Myocyte (in vitro differentiated cells): ENCODE measurements at regions not wholly inside any gene's neighbourhood (a gene's known extent, or its start where the extent isn't known, plus 50 kb on each side); places are given as distances from the start of the nearest gene placed in this dataset.
"Not testable (repeated sequence)": the region's sequence is repeated elsewhere in the genome, so short reads cannot be mapped to it uniquely, and the experiment has no call there.

ENCODE experiments used
- DNase-seq: peaks from one replicate; pipeline ENCODE4 v3.0.0-alpha.2; 2012; ENCODE audit warnings: low read depth

DNA sequence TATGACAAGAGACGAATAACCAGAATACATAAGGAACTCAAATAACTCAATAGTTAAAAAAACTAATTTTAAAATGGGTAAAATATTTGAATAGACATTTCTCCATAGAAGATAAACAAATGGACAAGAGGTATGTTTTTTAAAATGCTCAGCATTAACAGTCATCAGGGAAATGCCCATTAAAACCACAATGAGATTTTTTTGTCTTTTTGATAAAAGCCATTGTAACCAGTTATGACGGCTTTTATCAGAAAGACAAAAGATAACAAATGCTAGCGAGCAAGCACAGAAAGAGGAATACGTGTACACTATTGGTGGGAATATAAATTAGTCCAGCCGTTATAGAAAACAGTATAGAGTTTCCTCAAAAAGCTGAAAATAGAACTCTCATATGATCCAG lies 388.2 kb upstream of the INTU start:
- no peak for DNase-seq

DNA sequence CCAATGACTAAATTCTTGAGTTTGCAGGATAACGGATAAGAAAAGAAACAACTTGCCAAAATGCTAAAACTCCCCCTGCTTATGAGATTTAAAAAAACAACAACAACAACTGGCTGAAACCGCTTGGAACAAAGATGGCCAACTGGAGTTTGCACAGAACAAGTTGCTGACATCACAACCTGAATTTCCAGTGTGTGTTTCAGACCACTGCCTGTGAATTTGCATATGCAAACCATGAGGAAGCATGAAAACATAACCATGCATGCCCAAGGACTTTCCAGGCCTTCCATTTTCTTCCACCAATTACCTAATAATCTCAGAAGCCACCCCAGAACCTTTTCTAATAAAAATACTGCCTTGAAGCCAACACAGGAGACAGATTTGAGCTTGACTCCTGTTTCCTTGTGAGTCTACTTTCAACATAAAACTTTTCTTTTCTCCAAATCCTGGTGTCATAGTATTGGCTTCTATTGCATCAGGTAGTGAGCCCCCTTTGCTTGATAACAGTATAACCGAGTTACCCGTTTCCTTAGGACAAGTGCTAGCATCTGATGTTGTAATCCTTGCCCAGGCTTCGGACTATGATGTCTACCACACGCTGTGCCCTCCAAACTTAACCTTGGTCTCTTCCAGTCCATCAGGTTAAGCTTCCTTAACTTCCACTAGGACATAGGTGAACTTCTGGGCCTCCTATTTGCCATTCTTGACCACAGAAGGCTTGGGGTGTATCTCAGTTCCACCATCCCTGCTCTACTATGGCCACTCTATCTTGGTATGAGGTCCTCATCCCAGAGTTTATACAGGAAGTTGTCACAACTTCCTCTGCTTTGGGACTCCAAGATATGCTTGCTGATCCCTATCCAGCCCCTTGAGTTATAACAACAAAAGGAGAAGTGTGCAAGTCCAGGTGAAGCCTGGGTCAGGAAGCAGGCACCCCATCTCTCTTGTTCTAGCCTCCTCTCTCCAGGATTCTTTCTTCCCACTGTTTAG lies 385.5 kb upstream of the INTU start:
- DNase-seq: no peak

DNA sequence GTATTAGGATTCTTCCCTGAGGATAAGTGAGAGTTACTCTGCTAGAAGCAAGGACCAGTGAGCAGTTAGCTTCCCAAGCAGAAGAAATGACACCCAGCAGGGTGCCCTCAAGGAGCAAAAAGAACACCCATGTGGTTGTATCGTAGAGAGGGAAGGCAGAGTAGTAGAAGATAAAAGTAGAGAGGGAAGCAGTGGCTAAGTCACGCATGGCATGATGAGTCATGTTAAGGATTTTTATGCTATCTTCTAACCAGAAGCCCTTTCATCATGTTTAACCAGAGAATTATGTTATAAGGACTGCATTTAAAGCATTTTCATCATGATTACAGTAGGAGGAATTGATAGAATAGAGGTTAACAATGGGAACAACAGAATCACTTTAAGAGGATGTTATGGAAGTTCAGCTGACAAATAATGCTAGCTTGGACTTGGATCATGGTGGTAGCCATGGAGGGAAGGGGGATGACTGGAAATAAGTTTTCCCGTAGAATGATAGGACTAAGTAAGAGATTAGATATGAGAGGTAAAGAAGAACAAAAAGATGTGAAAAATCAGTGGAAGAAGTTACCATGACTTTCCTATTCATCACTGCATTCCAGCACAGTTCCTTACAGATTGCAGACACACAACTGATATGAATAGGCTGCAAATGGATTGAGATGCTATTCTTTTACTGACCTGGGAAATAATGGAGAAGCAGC lies 383.5 kb upstream of the INTU start:
- peak; percentile 21 for DNase-seq

DNA sequence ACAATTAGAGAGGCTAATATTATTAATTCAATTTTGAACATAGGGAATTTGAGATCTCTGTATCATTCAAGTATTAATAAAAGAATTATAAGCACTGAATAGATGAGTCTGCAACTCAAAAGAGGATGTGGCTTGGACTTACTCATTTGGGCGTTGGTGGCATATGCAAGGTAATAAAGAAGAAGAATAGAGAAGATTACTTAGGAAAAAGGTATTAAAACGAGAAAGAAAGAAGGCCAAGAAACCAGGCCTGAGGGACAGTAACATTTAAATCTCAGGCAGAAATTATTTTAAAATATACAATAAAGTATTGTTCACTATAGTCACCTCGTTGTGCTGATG lies 383.0 kb upstream of the INTU start:
- DNase-seq: no peak

DNA sequence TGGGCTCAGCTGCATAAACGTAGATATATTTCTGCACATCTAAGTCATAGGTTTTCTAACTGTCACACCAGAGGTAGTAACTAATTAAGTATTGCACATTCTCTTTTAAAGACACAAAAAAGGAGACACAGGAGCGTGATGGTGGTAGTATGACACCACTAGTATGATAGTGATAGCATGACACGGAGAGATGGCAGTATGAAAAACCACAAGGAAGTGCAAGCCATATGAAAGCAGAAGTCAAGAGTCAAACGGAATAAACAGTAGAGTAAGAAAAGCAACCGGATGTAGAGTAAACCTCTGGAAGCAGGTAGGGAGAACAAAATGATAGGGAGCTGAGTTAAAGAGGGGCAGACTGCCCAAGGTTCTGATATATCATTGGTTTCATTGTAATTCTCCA lies 382.2 kb upstream of the INTU start:
- DNase-seq: no peak

DNA sequence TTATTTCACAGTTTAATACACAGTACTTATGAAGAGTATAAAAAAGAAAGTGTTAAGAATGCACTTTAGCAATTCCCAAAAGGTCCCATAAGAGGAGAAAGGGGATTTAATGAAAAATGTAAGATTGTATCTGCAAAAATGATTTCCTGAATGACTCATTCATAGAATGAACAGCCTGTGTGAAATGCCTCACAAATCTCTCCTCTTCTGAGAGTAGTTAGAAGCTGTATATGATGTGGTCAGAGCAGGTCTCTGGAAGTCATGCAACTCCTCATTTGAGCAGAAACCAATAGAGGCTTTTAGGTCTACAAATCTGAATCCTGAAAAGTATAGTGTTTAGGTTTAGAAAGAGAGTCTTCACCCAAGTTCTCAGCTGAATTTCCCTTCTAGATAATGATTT lies 381.3 kb upstream of the INTU start:
- peak; percentile 31 for DNase-seq

DNA sequence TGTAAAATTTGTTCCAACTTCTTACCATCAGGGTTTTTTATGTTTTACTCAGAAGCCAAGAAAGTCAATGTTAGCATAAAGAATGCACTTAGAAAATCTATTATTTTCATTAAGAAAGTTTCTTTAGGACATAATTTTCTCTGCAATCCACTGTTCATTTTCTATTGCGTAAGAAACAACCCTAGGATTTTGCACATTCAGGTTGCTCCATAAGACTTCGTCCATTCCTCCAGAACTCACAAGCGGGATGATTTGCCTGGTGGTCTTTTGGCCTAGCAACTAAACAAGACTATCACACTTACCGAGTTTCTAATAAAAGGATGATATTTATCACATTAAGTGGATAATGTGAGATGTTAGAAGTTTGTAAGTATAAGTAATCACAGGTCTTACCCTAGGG lies 376.3 kb upstream of the INTU start:
- no peak for DNase-seq

DNA sequence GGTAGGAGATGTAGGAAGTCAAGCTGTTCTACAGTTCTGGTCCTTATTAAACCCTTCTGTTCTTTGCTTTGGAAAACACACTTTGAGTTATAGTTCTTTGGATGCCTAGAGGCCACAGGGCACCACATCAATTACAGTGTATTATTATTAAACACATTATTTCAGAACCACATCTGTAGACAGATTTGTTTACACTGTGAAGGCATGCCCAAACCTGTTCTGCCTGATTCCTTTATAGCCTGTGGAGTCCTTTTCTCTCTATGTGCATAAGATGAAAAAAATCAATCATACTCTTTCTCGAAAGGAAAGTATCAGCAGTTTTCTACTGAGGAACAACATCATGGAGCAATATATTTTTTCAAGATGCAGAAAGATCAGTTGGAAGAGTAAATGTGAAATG lies 371.3 kb upstream of the INTU start:
- DNase-seq: peak; percentile 13

DNA sequence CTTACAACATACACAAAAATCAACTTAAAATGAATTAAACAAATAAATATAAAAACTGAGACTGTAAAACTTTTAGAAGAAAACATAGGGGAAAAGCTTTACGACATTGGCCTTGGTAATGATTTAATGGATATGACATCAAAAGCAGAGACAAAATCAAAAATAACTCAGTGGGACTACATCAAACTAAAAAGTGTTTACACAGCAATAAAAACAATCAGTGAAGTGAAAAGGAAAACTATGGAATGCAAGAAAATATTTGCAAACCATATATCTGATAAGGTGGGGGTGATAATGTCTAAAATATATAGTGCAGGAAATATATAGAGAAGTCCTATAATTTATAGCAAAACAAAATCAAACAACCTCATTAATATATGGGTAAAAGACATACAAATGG lies 364.4 kb upstream of the INTU start:
- DNase-seq: no peak

DNA sequence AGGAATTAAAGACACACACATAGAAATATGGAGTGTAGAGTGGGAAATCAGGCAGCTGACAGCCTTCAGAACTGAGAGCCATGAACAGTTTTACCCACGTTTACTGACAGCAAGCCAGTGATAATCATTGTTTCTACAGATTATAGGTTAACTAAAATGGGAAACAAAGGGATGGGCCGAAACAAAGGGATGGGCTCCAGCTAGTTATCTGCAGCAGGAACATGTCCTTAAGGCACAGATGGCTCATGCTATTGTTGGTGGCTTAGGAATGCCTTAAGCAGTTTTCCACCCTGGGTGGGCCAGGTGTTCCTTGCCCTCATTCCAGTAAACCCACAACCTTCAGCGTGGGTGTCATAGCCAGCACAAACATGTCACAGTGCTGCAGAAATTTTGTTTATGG lies 355.7 kb upstream of the INTU start:
- not testable (repeated sequence) for DNase-seq

DNA sequence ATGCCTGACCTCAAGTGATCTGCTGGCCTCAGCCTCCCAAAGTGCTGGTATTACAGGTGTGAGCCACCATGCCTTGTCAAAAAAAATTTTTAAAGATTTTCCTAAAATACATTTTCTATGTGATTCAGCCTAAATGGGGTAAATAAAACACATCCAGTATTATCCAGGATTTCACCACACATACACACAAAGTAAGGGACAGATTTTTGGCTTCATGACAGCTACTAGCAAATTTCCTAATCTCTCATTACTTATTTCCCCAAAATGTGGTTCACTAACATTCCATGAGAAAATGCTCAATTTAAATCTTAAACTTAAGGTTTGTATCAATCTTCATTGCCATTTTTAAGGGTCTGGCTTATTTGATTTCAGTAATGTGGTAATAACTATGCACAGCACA lies 348.5 kb upstream of the INTU start:
- no peak for DNase-seq

DNA sequence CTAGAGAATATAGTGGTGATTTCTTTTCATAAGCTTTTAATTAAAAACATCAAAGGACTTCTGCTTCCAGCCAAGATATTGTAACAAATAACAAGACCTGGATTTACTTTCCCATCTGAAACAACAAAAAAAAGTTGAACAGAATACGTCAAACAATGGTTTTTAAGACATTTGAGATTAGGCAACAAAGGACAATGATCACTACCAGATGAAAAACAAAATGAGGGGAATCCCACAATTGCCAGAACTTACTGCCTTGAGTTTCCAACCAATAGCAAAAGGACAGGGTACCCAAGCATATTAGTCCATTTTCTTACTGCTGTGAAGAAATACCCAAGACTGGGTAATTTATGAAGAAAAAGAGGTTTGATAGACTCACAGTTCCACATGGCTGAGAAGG lies 341.4 kb upstream of the INTU start:
- DNase-seq: no peak

DNA sequence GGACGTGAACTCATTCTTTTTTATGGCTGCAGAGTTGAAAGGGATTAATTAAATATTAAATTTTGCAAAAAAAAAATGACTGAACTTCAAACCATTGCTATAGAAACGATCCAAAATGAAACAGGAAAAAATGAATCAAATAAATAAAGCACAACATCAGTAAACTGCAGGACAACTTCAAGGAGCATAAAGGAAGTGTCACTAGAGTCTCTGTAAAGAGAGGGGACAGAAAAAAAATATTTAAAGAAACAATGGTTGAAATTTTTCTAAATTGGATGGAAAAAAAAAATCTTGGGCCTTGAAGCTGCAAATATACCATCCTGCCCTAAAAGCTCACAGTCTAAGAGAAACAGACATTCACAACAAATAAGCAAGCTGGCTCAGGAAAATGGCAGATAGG lies 339.3 kb upstream of the INTU start:
- DNase-seq: no peak

DNA sequence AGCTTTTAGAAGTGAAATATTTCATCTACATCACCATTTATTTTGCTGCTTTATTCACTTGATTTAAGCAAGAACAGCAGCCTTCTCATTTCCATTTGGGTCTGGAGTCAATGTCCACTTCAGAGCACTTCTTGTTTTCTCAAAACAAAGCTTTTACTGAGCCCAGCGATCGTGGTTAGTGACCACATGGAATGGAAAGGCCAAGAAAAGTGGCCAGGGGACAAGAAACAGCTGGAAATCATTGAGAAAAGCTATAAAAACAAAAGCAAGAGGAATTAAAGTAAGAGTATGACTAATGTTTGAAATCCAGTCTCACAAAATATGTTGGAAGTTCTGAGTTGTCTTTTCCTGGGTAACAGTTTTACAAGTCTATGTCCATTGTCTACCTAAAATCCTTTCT lies 328.4 kb upstream of the INTU start:
- peak; percentile 75 for DNase-seq

DNA sequence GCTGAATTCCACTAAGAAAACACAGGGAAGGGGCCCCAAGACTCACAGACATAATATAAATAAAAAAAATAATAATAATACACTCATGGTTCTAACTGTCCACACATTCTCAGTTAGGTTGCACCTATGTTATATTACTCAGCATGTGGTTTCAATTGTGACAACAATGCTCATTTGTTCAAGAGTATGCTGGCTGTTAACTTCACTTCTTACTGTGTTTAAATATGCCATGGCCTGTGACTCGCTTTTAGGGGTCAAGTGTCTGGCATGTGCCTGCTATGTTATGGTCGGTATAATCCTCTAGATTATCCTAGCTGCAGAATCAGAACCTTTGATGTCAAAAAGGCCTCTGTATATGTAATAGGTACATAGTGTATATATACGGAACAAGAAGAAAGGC lies 324.8 kb upstream of the INTU start:
- no peak for DNase-seq

DNA sequence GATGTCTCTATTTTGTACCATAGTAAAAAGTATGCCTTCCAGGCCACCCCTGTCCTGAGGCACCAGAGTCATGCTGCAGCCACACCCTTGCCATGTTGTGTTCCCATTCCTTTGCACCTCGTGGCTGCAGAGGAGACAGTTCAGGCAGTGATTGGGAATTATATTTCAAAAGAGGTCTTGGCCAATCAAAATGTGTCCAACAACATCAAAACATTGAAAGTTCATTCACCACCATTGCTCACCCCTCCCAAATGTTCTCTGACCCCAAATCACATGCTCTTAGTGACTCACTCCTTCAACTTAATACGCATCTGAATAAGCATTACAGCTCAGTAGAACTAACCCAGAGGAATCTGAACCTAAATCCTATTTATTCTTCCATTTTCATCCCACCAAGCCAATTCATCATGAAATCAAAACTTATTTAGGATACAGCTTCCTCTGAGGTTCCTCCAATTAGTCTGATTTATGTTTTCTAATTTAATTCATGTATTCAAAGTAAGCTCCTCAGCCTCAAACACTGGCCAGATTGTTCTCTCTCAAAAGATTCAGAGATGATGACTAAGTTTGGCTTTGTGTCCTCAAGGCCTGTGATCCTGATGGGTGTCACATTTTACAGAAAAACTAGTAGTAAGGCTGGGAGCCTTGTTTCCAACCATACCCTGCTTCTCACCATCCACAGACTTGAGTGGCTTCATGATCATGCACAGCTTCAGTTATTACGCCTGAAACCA lies 323.2 kb upstream of the INTU start:
- DNase-seq: peak; percentile 53

DNA sequence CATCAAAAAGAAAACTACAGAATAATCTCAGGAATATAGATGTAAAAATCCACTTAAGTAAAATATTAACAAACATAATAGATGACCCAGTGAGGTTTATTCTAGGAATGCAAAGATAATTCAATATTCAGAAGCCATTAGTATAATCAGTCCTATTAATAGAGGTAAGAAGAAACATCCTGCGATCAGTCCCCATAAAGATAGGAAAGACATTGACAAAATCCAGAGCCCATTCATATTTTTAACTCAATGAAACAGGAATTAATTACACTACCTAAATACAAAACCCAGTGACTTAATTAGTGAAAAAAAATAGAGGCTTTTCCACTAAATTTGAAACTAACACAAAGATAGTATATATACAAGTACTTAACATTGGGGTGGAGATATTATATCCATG lies 321.4 kb upstream of the INTU start:
- DNase-seq: no peak

DNA sequence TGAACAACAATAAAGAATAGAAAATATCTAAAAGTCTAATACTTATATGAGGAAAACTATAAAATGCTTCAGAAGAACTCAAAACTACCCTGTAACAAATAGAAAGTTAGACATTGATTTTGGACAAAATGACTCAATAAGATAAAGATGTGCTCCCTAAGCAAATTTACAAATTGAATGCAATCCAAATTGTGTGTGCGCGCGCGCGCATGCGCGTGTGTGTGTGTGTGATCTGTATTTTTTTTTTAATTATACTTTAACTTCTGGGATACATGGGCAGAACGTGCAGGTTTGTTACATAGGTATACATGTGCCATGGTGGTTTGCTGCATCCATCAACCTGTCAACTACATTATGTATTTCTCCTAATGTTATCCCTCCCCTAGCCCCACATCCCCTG lies 320.8 kb upstream of the INTU start:
- no peak for DNase-seq

DNA sequence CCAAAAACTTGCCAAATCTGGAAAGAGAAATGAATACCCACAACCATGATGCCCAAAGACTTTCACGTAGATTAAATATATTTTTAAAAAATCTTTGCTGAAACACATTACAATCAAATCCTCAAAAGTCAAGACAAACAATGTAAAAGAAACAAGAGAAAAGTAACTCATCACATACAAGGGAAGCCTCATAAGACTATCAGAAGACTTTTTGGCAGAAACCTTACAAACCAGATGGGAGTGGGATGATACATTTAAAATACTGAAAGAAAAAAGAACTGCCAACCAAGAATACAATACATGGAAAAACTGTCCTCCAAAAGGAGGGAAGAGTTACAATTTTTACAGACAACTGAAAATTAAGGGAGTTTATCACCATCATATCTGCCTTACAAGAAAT lies 319.0 kb upstream of the INTU start:
- no peak for DNase-seq

DNA sequence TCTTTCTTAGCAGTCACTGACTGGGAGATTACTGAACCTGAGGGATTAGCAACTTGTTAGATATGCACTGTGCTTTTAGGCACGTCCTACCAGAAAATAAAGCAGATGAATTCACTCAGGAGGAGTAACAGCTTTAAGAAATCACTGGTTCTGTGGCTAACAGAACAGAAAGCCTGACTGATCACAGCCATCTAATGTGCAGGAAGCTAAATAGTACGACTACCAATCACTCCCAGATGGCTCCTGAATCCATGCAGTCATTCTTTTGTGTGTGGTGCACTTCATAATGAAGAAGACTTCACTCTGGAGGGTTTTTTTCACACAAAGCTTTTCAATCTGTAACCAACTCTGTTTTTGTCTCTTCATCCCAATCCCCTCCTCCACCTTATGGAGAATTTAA lies 305.3 kb upstream of the INTU start:
- DNase-seq: no peak

DNA sequence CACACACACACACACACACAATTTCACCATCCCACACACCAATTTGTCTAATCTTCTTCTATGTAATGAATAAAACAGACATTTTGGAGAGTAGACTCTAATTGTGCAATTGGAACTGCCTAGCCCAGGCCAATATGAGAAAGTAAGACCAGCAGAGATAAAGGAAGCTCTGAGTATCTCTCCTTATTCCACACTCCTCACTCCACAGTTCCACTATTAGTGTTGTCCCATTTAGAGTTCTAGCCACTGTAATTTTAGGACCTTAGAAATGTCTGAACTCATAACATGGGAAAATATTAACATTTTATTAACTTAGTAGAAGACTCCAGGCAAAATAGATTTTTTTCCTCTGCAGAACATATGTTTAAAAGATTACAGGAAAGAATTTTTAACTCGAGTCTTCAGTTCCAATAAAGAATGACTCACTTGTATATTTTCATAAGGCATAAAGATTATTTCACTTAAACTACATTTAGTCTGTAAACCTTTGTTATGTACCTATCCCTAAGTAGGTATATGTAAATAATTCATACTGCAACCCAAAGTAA lies 297.6 kb upstream of the INTU start:
- no peak for DNase-seq

DNA sequence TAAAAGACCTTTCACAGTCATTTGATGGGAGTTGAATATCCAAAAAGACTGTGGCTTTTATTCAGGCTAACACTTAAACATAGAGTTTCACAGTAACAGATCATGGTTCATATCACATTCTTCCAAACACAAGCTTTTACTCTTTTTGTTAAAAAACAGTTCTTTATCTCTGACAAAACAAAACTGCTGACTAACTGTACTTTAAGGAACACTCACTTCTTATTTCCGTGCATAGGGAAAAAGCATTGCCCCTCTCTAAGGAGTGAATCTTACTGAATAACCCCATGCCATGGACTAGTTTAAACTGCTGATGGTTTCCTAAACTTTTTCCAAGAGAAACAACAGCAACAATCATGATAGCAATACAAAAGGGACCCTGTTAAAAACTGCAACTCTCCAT lies 297.0 kb upstream of the INTU start:
- no peak for DNase-seq
